WTC11 (cell line): ENCODE measurements at regions not wholly inside any gene's neighbourhood (a gene's known extent, or its start where the extent isn't known, plus 50 kb on each side); places are given as distances from the start of the nearest gene placed in this dataset.

Experiments used
- ATAC-seq: fragments of 200-7000 bp; cut with Tn5 transposase; 2 replicates; pipeline ENCODE4 v1.10.0; 2021; ENCODE audit warnings: mild to moderate bottlenecking, moderate library complexity
- CTCF ChIA-PET: fragments of 300-600 bp; sonication (Branson Sonifier 250); formaldehyde crosslinking; loops from one replicate; lab custom pipeline; 2021; ENCODE audit warnings: antibody characterized with exemption; lab: Charles Lee
- POLR2A ChIA-PET: fragments of 350-600 bp; sonication (Branson Sonifier 250); formaldehyde crosslinking; loops from one replicate; lab custom pipeline; 2021; ENCODE audit warnings: antibody characterized with exemption; lab: Charles Lee
- DNase-seq: peaks from one replicate; pipeline ENCODE4 v3.0.0; 2021; ENCODE audit warnings: low spot score
- H3K27ac Mint-ChIP-seq: 2 replicates; pipeline ENCODE4 v1.8.0; 2021; ENCODE audit warnings: mixed read lengths
- H3K27me3 Mint-ChIP-seq: 2 replicates; pipeline ENCODE4 v1.8.0; 2021; ENCODE audit warnings: low read depth, mild to moderate bottlenecking, moderate library complexity, mixed read lengths
- H3K36me3 Mint-ChIP-seq: 2 replicates; pipeline ENCODE4 v1.8.0; 2021; ENCODE audit warnings: mixed read lengths
- H3K4me1 Mint-ChIP-seq: 2 replicates; pipeline ENCODE4 v1.8.0; 2022; ENCODE audit warnings: mixed read lengths
- H3K4me3 Mint-ChIP-seq: 2 replicates; pipeline ENCODE4 v1.8.0; 2021; ENCODE audit warnings: mild to moderate bottlenecking, moderate library complexity, mixed read lengths
- H3K9me3 Mint-ChIP-seq: 2 replicates; pipeline ENCODE4 v1.8.0; 2021; ENCODE audit warnings: mixed read lengths
- ATF6 ChIP-seq: sonication (generic); formaldehyde crosslinking; IDR thresholded peaks from 2 replicates; pipeline ENCODE4 v1.8.1; 2023; ENCODE audit warnings: mild to moderate bottlenecking, missing genetic modification reagents
- FOXP1 ChIP-seq: sonication (generic); formaldehyde crosslinking; IDR thresholded peaks from 2 replicates; pipeline ENCODE4 v1.8.0; 2022; ENCODE audit warnings: missing genetic modification reagents, mild to moderate bottlenecking, moderate library complexity, borderline replicate concordance
- HMGA2 ChIP-seq: fragments of 250-450 bp; sonication (Bioruptor Pico); IDR thresholded peaks from 2 replicates; pipeline ENCODE4 v1.4.0; 2021; ENCODE audit warnings: mild to moderate bottlenecking, moderate library complexity
- IRF1 ChIP-seq: sonication (generic); formaldehyde crosslinking; IDR thresholded peaks from 2 replicates; pipeline ENCODE4 v1.8.0; 2023; ENCODE audit warnings: missing genetic modification reagents
- MLX ChIP-seq: sonication (generic); formaldehyde crosslinking; IDR thresholded peaks from 2 replicates; pipeline ENCODE4 v1.8.1; 2023; ENCODE audit warnings: mild to moderate bottlenecking, missing genetic modification reagents, moderate library complexity
- NFATC4 ChIP-seq: fragments of 250-450 bp; sonication (Bioruptor Pico); IDR thresholded peaks from 2 replicates; pipeline ENCODE4 v1.9.0; 2021; ENCODE audit warnings: mild to moderate bottlenecking
- NR2C2 ChIP-seq: sonication (generic); formaldehyde crosslinking; IDR thresholded peaks from 2 replicates; pipeline ENCODE4 v1.8.0; 2022; ENCODE audit warnings: mild to moderate bottlenecking, missing genetic modification reagents
- OVOL2 ChIP-seq: fragments of 250-450 bp; sonication (Bioruptor Pico); IDR thresholded peaks from 2 replicates; pipeline ENCODE4 v1.9.0; 2021; ENCODE audit warnings: mild to moderate bottlenecking, borderline replicate concordance
- ZBTB21 ChIP-seq: sonication (generic); formaldehyde crosslinking; IDR thresholded peaks from 2 replicates; pipeline ENCODE4 v1.8.1; 2023; ENCODE audit warnings: mild to moderate bottlenecking, missing genetic modification reagents, borderline replicate concordance
- ZNF512 ChIP-seq: sonication (generic); formaldehyde crosslinking; IDR thresholded peaks from 2 replicates; pipeline ENCODE4 v1.8.1; 2022; ENCODE audit warnings: missing genetic modification reagents, borderline replicate concordance

GRCh38 chr9:72415948-72416347 is 50.9 kb upstream of the ZFAND5 start (continued):
- no peak for TF ChIP-seq MLX (CRISPR knock-in tag)
- no peak for TF ChIP-seq ZBTB21 (CRISPR knock-in tag)

GRCh38 chr9:72415163-72415562 is 50.2 kb upstream of the ZFAND5 start:
- H3K9me3 Mint-ChIP-seq: no peaks in the 10 kb centered on the region

More at GRCh38 chr9:72415163-72415562, 50.2 kb upstream of the ZFAND5 start:
- Mint-ChIP-seq H3K36me3 (no peaks in the 10 kb centered on the region), H3K4me3 (no peak overlapping the region), H3K4me1 (no peaks in the 10 kb centered on the region), H3K27ac (no peak overlapping the region), H3K27me3 (no peaks in the 10 kb centered on the region)
- no peak for TF ChIP-seq IRF1 (CRISPR knock-in tag)
- TF ChIP-seq NR2C2 (CRISPR knock-in tag): no peak
- no peak for TF ChIP-seq HMGA2 (CRISPR knock-in tag)
- no peak for TF ChIP-seq OVOL2 (CRISPR knock-in tag)
- TF ChIP-seq FOXP1 (CRISPR knock-in tag): no peak
- TF ChIP-seq NFATC4 (CRISPR knock-in tag): no peak
- no peak for TF ChIP-seq ZNF512 (CRISPR knock-in tag)
- no peak for TF ChIP-seq ATF6 (CRISPR knock-in tag)
- CTCF ChIA-PET: no interaction called here
- POLR2A ChIA-PET: no interaction called here
- ATAC-seq: no peak
- DNase-seq: no peak
